Liver (tissue), 8 donors: ENCODE measurements at regions not wholly inside any gene's neighbourhood (a gene's known extent, or its start where the extent isn't known, plus 50 kb on each side); places are given as distances from the start of the nearest gene placed in this dataset.

ENCODE experiments used
- DNase-seq: peaks from one replicate; pipeline ENCODE4 v3.0.0-alpha.2; 2017; ENCODE audit warnings: low spot score
- H3K27ac ChIP-seq, 2 donors: one replicate each; pipeline ENCODE4 v1.7.0; 2013; ENCODE audit warnings: inconsistent platforms in 2 of 2, low read length in 2 of 2, control low read depth in 1 of 2, low read depth in 1 of 2, mild to moderate bottlenecking in 1 of 2
- H3K27me3 ChIP-seq, 4 donors: one replicate each; pipeline versions ENCODE4 v1.6.1 to v1.7.0; 2013; ENCODE audit warnings: low read length in 3 of 4, inconsistent platforms in 1 of 4, mild to moderate bottlenecking in 1 of 4, moderate library complexity in 1 of 4; ENCODE audit not compliant: control insufficient read depth in 4 of 4, insufficient read depth in 4 of 4
- H3K36me3 ChIP-seq, 4 donors: one replicate each; pipeline versions ENCODE4 v1.6.1 to v1.7.0; 2013; ENCODE audit warnings: low read length in 3 of 4, mild to moderate bottlenecking in 3 of 4, low read depth in 1 of 4, moderate library complexity in 1 of 4; ENCODE audit not compliant: control insufficient read depth in 4 of 4, insufficient read depth in 3 of 4
- H3K4me1 ChIP-seq, 4 donors: one replicate each; pipeline versions ENCODE4 v1.6.1 to v1.7.0; 2013; ENCODE audit warnings: low read length in 3 of 4, mild to moderate bottlenecking in 3 of 4, moderate library complexity in 1 of 4; ENCODE audit not compliant: control insufficient read depth in 4 of 4, insufficient read depth in 4 of 4
- H3K4me3 ChIP-seq, 3 donors: one replicate each; pipeline versions ENCODE4 v1.6.1 to v1.7.0; 2013; ENCODE audit warnings: low read length in 3 of 3, control low read depth in 1 of 3, low read depth in 1 of 3, mild to moderate bottlenecking in 1 of 3
- H3K9ac ChIP-seq, 2 donors: one replicate each; pipeline ENCODE4 v1.7.0; 2013; ENCODE audit warnings: low read length in 2 of 2, mild to moderate bottlenecking in 2 of 2, moderate library complexity in 2 of 2, control low read depth in 1 of 2, low read depth in 1 of 2
- H3K9me3 ChIP-seq, 4 donors: one replicate each; pipeline versions ENCODE4 v1.6.1 to v1.7.0; 2013; ENCODE audit warnings: low read length in 3 of 4; ENCODE audit not compliant: control insufficient read depth in 4 of 4
- ATF3 ChIP-seq: IDR thresholded peaks from 2 replicates; pipeline ENCODE4 v1.6.1; 2016; ENCODE audit warnings: antibody characterized with exemption
- EGR1 ChIP-seq, 2 donors: IDR thresholded peaks; 2 replicates each; pipeline ENCODE4 v1.6.1; 2016 to 2018; ENCODE audit warnings: antibody characterized with exemption in 2 of 2, low read depth in 2 of 2
- FOXA1 ChIP-seq: IDR thresholded peaks from 2 replicates; pipeline ENCODE4 v1.6.1; 2016; ENCODE audit warnings: antibody characterized with exemption
- FOXA2 ChIP-seq: IDR thresholded peaks from 2 replicates; pipeline ENCODE4 v1.6.1; 2016; ENCODE audit warnings: antibody characterized with exemption
- GABPA ChIP-seq, 2 donors: IDR thresholded peaks in 1 of 2; conservative IDR thresholded peaks in 1 of 2; 2 replicates each; pipeline ENCODE4 v1.6.1; 2016; ENCODE audit warnings: antibody characterized with exemption in 2 of 2, mild to moderate bottlenecking in 1 of 2, moderate library complexity in 1 of 2
- HNF4A ChIP-seq, 2 donors: conservative IDR thresholded peaks; 2 replicates each; pipeline ENCODE4 v1.6.1; 2016; ENCODE audit warnings: antibody characterized with exemption in 2 of 2, mild to moderate bottlenecking in 2 of 2
- HNF4G ChIP-seq: IDR thresholded peaks from 2 replicates; pipeline ENCODE4 v1.6.1; 2016; ENCODE audit warnings: antibody characterized with exemption
- NR2F2 ChIP-seq: IDR thresholded peaks from 2 replicates; pipeline ENCODE4 v1.6.1; 2016; ENCODE audit warnings: antibody characterized with exemption
- RAD21 ChIP-seq, 2 donors: IDR thresholded peaks; 2 replicates each; pipeline ENCODE4 v1.6.1; 2016; ENCODE audit warnings: antibody characterized with exemption in 2 of 2, mild to moderate bottlenecking in 2 of 2
- SP1 ChIP-seq: IDR thresholded peaks from 2 replicates; pipeline ENCODE4 v1.6.1; 2018; ENCODE audit warnings: antibody characterized with exemption, mild to moderate bottlenecking
- TAF1 ChIP-seq: conservative IDR thresholded peaks from 2 replicates; pipeline ENCODE4 v1.6.1; 2016; ENCODE audit warnings: antibody characterized with exemption, mild to moderate bottlenecking
- ZBTB33 ChIP-seq: IDR thresholded peaks from 2 replicates; pipeline ENCODE4 v1.6.1; 2016; ENCODE audit warnings: antibody characterized with exemption
- WGBS: extraction: QIAGEN DNeasy Blood & Tissue Kit; methylation state at CpG from one replicate; pipeline ENCODE4 v1.1.7; 2013; 5-methylcytosine and 5-hydroxymethylcytosine counted together
- TF ChIP-seq, protein P1 (sequence below): fragments of 150-350 bp; IDR thresholded peaks from 2 replicates; pipeline ENCODE4 v1.5.1; 2017; ENCODE audit warnings: improper control_type of control experiment, low read depth, low read length; ENCODE audit not compliant: missing input control
- donor health status: healthy.
- donor health status: healthy.
- donor health status: healthy.
- donor health status: healthy.
- donor health status: healthy.

DNA sequence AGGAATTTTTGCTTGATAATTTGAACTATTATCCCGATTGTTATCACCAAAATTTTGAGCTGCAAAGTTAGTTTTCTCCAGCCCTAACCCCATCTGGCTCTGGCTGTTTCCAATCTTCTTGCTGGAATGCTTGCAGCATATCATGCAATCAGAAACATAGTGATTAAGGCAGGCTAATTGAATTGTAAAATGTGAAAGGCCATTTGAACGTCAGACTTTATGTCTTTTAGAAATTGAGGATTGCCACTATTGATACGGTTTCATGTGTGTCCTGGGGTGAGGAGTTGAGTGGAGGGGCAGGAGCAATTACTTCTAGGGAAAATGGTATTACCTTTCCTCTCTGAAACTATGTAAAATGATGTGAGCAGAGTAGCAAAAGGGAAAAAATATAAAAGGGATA lies 1674.5 kb upstream of the LRRTM1 start:
- 48% methylated on average over 3 of the region's 3 CpGs for WGBS
- no peaks in the 10 kb centered on the region for H3K9me3 ChIP-seq
- no peak overlapping the region for H3K4me3 ChIP-seq
- TF ChIP-seq, protein P1, sequence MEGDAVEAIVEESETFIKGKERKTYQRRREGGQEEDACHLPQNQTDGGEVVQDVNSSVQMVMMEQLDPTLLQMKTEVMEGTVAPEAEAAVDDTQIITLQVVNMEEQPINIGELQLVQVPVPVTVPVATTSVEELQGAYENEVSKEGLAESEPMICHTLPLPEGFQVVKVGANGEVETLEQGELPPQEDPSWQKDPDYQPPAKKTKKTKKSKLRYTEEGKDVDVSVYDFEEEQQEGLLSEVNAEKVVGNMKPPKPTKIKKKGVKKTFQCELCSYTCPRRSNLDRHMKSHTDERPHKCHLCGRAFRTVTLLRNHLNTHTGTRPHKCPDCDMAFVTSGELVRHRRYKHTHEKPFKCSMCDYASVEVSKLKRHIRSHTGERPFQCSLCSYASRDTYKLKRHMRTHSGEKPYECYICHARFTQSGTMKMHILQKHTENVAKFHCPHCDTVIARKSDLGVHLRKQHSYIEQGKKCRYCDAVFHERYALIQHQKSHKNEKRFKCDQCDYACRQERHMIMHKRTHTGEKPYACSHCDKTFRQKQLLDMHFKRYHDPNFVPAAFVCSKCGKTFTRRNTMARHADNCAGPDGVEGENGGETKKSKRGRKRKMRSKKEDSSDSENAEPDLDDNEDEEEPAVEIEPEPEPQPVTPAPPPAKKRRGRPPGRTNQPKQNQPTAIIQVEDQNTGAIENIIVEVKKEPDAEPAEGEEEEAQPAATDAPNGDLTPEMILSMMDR = no peak
- TF ChIP-seq HNF4A (conservative IDR thresholded peaks at IDR 0.05) (no peak), SP1 (no peak), FOXA2 (no peak), TAF1 (no peak), ZBTB33 (no peak)
- no peaks in the 10 kb centered on the region for H3K4me1 ChIP-seq
- no peak overlapping the region for H3K27ac ChIP-seq
- DNase-seq = no peak
- no peaks in the 10 kb centered on the region for H3K36me3 ChIP-seq
- H3K9ac ChIP-seq = no peak overlapping the region
- H3K27me3 ChIP-seq = no peaks in the 10 kb centered on the region

DNA sequence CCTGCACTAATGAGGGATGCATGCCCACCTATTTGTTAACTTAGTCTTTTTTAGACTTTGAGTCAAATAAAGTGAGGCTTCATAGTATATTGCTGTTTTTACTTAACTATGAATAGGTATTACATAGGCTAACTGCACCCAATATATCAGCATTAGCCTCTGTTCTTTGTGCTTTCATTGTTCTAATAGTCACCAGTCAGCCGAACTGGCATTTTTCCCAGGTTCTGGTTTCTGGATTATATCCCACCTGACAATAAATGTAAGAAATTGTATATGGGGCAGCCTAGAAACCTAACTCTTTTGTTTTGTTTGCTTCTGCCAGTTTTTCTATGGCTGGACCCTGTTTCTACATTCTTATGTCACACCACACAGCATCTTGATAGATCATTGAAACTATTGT lies 1672.4 kb upstream of the LRRTM1 start:
- no peak for TF ChIP-seq HNF4G
- TF ChIP-seq FOXA2 = no peak
- H3K4me1 ChIP-seq = no peaks in the 10 kb centered on the region
- DNase-seq = no peak
- no peak overlapping the region for H3K9ac ChIP-seq
- no peaks in the 10 kb centered on the region for H3K36me3 ChIP-seq
- no peaks in the 10 kb centered on the region for H3K27me3 ChIP-seq
- 75% methylated on average over 1 of the region's 1 CpG for WGBS
- no peaks in the 10 kb centered on the region for H3K9me3 ChIP-seq
- H3K4me3 ChIP-seq = no peak overlapping the region
- H3K27ac ChIP-seq = no peak overlapping the region

DNA sequence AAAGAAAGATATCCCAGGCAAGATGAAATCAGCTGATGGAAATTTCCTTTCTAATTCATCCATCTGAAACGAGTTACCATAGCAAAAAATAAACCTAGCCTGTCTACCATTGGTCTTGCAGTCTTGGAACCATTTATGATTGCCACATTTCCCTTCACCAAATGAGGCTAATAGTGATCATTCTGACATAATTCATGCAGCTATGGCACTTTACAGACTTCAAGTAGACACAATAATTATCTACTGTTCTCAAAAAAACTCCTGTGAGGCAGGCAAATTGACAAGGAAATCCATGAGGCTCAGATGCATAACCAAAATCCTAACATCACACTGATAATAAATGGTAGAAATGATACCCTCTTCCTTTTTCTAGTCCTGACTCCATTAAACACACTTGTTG lies 1669.7 kb upstream of the LRRTM1 start:
- Histone ChIP-seq H3K27ac (no peak overlapping the region), H3K9ac (no peak overlapping the region), H3K36me3 (no peaks in the 10 kb centered on the region), H3K27me3 (no peaks in the 10 kb centered on the region), H3K4me1 (no peaks in the 10 kb centered on the region), H3K4me3 (no peak overlapping the region), H3K9me3 (no peaks in the 10 kb centered on the region)
- WGBS = 28% methylated on average over 1 of the region's 1 CpG
- DNase-seq = no peak
- TF ChIP-seq FOXA1 = no peak
- TF ChIP-seq ATF3 = no peak
- TF ChIP-seq RAD21 (IDR thresholded peaks at IDR 0.05) = no peak
- TF ChIP-seq NR2F2 = no peak
- TF ChIP-seq HNF4A (conservative IDR thresholded peaks at IDR 0.05) = no peak
- TF ChIP-seq GABPA (IDR thresholded peaks at IDR 0.05 in 1 of 2, conservative IDR thresholded peaks at IDR 0.05 in 1 of 2) = no peak
- TF ChIP-seq, protein P1 = no peak
- TF ChIP-seq EGR1 (IDR thresholded peaks at IDR 0.05; ENCODE audit: low read depth in 2 of 2) = no peak
